ENCODE measurements at regions not wholly inside any gene's neighbourhood (a gene's known extent, or its start where the extent isn't known, plus 50 kb on each side); places are given as distances from the start of the nearest gene placed in this dataset.

DNA sequence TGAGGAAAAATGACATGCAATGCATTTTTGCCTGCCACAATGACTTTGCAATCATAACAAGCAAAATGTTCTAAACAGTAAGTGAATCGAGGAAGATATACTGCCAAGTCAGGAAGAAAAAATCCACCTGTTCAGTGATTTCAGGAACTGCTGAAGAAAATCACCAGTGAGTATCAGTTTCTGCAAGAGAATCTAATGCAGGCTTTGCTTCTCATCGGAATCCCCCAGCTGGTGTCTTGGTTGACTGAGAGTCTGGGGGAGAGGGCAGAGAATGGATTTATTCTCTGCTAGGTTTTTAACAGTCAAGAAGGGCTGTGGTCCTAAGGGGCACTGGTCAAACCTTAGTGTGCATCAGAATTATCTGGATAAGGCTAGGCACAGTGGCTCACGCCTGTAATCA, 363.4 kb downstream of the CDH26 start:
- DNase-seq (ENCODE audit: low spot score): no peak

DNA sequence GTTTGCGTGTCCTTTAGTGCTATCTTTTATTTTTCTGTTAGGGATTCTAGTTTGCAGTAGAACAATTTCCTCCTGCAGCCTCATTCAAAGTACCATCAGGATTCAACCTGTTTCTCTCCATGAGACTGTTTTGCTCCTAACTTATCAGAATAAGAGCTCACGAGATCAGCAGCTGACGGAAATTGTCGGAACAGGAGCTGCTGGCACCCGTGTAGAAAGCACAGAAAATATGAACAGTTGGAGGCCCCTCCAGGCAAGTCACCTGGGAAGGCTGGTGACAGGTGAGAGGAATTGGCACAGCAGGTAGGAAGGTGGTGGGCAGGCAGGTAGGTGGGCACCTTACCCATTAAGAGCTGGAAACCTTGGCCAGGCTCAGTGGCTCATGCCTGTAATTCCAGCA, 368.6 kb downstream of the CDH26 start:
- no peak for DNase-seq (ENCODE audit: low spot score)

DNA sequence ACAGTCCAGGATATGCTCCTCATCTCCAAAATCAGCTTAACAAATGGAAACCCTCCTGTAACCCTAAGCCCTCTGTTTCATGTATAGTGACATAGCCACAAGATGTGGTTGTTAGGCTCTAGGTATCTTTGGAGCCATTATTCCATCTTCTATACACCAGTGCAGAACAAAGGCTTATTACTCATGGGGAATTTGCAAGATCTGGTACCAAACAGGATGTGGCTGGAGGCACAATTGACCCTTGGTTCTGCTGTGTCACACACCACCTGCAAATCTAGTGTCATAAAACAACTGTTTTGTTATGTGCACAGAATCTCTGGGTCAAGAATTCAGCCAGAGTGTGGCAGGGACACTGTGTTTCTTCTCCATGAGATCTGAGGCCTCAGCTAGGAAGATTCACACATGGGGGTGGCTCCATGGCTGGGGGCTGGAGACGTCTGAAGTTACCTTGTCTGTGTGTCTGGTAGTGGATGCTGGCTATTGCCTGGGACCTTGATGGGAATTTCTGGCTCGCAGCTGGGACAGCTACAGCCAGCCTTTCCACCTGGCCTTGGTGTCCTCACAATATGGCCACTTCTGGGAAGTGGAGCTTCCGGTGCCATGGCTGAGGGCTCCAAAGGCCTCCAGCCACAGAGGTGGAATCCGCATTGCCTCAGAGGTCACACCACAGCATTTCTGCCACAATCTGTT, 369.9 kb downstream of the CDH26 start:
- no peak for DNase-seq (ENCODE audit: low spot score)

DNA sequence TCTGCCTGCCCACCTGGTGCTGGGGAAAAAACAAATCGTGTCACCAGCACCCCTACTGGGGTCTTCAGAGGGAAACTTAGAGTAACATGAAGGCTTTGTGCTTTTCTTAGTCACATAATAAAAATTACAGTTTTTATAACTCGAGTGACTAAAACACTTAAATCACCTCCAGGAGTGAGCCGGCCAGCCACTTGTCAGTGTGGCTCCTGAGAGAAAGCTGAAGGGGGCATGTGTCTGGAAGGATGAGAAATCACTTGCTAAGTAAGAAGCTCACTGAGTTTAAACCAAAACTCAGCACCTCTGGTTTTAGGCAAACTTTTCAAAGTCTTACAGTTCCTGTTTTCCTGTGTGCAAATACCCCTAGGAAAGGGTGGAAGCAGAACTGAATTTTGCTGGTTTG, 372.2 kb downstream of the CDH26 start:
- DNase-seq (ENCODE audit: low spot score): no peak

DNA sequence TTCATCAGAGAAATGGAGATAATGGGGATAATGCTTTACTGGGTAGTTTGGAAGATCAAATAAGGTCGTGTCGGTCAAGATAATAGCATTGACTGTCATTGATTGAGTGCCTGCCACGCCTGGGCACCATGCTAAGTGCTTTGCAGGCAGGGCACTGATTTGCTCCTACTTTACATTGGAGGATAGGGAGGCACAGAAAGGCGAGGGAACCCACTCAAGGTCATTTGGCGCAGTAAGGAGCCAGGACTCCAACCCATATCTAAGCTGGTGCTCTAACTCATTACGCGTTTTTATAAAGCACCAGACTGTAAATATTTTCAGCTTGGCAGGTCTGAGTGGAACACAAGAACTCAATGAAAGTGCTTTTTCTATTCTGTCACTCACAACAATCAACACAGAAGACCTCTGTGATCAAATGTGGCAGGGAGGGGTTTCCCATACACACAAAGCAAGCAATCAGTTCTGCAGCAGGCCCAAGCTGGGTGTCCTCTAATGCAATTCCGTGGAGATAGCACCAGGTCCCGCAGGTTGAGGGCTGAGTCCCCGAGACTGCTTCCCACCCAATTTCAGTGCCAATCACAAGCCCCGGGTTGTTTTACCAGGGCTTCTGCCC, 373.6 kb downstream of the CDH26 start:
- DNase-seq (ENCODE audit: low spot score): no peak

DNA sequence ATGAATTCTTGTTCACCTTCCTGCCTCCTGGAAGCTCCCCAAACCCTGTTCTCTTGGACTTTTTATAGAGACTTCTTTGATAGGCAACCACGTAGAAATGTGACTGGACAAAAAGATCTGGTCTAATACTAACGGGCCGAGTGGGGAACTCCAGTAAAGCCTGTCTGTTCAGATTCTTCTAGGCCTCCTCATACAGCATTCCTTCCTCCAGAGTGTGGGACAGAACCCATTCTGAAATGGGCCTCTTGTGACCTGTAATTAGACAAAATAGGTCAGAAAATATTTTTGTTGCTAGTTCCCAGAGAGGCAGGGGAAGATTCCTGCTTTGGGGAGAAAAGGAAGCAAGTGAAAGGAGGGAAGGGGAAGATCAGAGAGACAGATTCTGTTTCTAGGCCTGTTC, 374.3 kb downstream of the CDH26 start:
- DNase-seq (ENCODE audit: low spot score): no peak

DNA sequence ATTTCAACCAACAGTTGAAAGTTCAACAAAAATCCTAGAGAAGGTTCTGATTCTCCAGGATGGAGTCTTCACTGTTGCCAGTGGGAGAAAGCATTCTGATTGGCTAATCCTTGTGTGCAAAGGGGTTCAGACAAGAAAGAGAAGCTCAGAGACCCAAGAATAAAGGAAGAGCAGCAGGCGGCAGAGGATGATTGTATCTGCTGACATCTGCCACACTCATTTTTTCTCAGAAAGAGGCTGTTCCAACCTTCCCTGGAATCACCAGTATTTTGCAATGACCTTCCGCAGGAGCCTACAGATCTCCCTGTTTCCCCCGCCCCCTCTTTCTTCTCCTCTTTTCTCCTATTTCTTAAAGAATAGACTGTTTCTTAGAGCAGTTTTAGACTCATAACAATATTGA, 376.7 kb downstream of the CDH26 start:
- DNase-seq (ENCODE audit: low spot score): no peak

DNA sequence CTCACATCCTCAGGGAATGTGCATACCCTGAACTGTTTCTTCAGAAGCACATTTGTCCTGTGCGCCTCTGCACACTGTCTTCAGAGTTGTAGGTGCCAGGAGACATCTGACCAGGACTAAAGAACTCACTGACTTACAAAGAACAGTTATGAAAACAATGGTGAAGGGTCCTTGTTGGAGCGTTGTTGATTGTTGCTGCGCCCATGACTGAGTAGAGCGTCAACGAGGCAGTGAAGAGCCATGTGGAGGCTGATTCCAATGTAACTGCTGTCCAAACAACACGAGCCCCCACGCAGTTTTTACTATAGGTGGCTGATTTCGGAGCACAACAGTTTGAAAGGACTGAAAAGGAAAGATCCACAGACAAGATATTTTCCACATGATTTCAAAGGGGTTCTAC, 380.3 kb downstream of the CDH26 start:
- DNase-seq (ENCODE audit: low spot score): no peak

DNA sequence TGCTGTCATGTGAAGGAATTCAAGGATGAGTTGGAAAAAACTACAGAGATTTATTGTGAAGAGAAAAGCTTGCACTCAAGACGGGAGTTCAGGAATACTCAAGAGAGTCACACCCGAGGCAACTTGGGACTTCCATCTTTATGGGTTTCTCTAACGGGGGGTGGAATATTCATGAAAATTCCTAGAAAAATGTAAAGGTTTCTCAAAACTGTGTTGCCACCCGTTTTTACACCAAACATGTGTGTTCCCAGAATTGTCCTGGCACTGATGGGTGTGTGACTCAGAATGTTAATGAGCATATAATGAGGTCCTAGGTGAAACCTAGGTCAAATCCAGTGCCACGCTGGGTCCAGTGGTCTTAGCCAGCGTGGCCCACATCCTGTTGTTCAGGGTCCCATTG, 381.5 kb downstream of the CDH26 start:
- no peak for DNase-seq (ENCODE audit: low spot score)

DNA sequence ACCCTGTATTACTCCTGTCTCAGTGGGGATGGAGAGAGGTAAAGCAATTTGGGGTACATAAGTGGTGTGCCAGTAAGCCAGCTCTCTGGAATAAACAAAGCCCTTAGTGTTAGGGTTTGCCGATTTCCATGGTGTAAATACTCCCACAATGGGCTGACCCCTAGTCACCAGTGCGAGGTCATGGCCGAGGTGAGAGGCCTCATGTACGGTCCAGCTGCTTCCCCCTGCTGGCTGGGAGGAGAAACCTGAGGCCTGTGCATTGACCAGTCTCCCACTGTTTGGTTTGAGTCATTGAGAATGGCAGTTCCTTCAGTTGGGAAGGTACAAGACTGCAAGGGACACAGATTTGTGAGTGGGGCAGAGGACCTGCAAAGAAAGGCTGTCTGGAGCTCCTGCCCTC, 382.0 kb downstream of the CDH26 start:
- DNase-seq (ENCODE audit: low spot score): no peak

DNA sequence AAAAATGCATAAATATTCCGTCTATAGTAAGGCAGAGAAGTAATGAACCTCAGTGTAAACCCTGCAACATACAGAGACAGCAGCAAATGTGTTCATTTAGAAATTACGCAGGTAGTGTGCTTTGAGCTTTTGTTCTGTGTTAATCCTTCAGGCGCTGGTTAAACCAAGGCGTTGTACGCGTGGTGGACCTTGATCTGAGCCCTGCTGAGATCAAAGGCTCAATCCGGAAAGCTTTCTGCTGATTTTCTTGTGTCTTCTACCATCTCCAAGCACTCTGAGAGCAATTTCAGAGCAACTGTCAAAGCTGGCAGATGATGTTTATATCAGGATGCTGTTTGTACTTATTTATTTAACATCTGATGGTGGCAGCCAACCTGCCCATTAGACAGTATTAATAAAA, 382.8 kb downstream of the CDH26 start:
- no peak for DNase-seq (ENCODE audit: low spot score)

DNA sequence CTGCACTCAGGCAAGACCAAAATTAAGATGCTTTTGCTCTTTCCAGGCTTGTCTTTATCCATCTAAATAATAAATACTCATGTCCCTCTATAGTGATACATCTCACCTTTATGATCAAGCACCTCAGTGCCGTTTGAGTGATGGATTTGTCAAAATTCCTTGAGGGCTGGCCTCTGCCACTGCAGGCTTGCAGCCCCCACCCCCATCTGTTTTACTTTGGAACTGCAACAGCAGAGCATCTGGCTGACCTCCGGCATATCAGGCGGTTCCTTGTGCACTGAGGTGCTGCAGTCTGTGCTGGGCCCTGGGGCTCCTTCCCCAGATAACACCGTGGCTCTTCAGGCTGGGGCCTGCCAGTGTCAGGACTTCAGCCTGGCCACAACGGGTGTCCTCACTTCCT, 386.9 kb downstream of the CDH26 start:
- DNase-seq (ENCODE audit: low spot score): no peak

DNA sequence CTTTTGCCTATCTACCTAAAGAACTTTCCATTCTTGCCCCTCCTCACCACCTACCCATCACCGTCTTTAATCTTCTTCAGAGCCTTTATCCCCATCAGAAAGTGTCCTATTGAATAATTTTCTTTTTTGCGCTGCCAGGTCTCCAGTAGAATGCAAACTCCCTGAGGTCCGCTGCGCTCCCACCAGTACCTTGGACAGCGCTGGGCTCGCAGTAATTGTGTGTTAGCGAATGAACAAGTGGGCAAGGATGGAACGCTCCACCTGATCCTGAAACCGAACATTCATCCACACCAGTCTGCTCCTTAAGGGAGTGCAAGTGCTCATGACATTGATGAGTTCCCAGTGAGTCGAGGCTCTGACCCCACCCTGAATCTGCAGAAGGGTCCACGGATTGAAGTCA, 391.2 kb downstream of the CDH26 start:
- DNase-seq (ENCODE audit: low spot score): no peak

DNA sequence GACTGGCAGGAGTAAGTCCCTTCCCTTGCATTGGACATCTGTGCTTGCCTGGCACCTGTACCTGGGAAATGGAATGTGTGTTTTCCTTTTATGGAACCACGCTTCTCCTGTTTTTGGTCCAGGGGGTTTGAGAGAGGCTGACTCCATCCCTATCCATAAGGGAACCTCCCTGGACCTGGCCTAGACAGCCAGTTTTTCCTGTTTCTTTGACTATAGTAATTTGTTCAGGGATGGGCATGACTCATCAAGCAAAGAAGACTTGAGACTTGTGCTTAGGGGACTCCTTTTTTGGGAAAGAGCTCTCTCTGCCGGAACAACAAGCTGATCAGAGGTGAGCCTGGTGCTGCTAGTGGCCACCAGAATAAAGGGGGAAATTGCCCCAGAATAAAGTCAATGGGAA, 393.8 kb downstream of the CDH26 start:
- DNase-seq (ENCODE audit: low spot score): no peak

DNA sequence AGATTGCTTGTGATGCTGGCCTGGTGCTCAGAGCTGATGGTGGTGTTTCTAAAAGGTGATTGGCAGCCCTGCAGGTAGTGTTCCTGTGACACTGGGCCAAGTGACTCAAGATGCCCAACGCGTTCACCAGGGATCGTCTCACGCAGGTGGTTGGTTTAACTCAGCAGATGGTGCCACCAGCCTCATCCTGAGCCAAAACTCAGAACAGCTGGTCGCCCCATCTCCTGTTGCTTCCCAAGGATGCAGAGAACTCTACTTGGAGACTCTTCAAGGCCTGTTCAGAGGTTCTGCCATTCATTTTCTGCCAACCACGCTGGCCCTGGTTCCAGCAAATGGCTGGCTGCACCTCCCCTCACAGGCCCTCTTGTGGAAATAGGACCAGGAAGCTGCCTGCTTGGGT, 394.4 kb downstream of the CDH26 start:
- no peak for DNase-seq (ENCODE audit: low spot score)

DNA sequence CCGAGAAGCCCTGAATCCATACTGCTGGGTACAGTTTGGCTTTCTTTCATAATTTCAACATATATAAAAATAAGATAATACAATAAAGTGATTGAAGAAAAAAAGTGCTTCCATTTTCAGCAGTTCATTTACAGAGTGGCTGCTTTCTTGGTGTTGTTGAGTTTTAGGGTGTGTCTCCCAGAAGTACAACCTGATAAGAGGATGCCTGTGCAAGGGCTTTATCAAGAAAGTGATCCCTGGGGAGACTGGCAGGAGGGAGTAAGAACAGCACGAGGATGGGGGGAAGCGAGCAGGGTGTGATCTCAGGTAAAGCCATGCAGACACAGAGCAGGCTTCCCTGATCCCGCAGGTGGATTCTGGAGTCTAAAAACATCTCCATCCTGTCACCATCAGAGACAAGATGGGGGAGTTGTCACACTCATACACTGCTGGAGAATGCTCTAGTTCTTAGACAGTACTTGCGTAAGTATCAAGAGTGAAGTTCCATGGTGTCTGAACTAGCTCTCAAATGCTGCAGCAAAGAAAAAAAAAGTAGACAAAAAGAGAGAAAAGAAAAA, 395.9 kb downstream of the CDH26 start:
- no peak for DNase-seq (ENCODE audit: low spot score)

DNA sequence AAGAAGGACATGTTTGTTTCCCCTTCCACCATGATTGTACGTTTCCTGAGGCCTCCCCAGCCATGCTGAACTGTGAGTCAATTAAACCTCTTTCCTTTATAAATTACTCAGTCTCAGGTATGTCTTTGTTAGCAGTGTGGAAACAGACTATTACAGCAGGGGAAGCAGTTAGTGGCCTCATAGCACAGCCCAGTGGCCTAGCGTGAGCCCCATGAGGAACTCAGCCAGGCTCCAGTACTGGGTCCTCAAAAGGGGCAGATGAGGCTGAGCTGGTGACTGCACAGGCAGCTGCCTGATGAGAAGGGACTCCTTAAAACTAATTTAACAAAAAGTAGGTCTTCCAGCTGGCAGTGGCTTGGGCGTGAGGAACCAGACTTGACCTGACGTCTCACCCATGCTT, 399.9 kb downstream of the CDH26 start:
- no peak for DNase-seq (ENCODE audit: low spot score)

DNA sequence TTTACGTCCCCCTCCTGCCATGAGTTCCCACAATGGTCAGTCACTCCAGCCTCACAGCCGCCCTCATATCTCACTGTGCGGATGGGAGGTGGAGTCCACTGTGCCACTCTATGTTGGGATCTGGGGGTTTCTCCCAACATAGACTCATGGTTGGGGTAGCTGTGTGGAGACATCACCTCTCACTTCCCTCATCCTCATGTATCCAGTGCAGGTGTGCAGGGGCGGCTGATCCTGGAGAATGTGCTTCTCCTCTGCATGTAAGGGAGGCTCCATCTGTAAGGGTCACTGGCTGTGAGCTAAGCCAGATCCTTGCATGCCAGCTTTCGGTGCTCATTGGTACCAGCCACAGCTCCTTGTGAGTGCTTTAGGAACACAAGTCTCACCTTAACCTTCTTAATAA, 400.8 kb downstream of the CDH26 start:
- DNase-seq (ENCODE audit: low spot score): no peak

DNA sequence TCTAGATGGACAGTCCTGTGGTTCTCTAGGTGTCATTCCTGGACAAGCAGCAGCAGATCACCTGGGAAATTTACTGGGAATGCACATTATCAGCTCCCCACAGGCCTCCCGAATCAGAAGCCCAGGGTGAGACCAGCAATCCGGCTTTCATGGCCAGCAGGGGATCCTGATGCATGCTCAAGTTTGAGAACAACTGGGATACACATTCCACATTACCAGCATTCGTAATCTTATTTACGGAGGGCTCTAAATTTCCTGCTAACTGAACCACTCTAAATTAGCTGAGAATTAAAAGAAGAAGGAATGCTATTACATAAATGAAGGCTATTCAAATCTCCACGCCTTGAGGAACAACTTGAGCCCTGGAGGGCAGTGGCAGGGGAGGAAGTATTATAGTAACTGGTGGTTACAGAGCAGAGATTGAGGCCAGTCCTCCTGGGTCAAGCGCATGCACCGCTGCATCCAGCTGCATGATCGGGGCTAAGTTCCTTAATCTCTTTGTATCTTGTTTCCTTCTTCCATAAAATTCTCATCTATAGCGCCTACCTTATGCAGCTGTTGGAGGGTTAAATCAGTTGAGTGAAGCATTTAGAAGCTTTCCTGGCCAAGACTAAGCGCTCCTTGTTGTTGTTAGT, 403.7 kb downstream of the CDH26 start:
- no peak for DNase-seq (ENCODE audit: low spot score)

DNA sequence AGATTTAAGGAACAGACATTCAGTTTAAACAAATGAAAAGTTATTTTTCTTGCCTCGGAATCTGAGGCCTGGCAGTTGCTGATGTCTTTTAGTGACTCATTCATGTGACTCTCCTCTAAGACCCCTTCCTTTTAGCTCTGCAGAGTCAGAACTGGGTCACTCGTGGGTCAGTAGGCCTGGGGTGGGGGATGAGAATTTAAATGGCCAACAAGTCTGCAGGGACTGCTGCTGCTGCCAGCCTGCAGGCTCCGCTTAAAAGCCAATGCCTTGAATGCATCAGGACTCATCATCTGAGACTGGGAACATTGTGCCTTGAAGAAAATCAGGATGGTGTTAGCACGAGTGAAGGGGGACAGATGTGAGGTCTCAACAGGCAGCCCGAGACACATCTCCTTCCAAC, 404.3 kb downstream of the CDH26 start:
- DNase-seq (ENCODE audit: low spot score): no peak

DNA sequence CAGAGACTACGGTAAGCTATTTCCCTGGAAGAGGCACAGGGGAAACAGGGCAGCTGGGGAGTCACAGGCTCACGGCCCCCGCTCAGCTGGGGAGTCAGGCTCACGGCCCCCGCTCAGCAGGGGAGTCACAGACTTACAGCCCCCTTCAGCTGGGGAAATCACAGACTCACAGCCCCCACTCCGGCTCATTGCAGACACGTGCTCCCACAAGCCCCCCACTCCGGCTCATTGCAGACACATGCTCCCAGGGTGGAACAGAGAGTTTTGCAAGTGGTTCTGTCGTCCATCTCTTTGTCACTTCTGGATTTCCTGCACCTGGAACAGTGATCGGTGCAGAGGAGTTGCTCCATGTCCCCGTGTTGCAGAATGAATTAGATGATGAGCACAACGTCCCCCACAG, 405.5 kb downstream of the CDH26 start:
- DNase-seq (ENCODE audit: low spot score): no peak

DNA sequence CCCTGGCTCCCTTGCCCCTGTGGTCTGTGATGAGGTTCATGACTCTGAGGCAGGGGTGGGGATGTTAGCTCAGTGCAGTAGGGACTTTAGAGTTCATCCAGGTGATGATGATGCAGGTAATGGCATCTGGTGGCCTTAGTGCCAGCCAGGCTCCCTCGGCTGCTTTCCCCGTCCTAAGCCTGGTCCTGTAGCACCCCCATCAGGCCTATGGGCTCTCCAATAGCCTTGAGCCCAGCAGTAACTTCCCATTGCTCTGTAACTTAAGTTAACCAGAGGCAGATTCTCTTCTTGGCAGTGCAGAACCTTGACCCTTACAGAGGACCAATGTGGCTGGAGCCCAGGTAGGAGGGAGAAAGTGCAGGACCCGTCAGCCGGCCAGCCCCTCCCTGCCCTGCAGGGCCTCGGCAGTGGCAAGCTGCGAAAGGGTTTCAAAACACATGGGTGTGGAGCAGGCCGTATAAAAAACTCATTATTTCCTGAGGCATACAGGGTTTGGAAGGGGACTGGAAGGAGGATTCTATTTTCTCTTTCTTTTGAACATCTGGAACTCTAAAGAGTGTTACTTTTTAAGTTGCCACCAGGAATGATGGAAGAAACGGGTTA, 406.9 kb downstream of the CDH26 start:
- DNase-seq (ENCODE audit: low spot score): no peak

DNA sequence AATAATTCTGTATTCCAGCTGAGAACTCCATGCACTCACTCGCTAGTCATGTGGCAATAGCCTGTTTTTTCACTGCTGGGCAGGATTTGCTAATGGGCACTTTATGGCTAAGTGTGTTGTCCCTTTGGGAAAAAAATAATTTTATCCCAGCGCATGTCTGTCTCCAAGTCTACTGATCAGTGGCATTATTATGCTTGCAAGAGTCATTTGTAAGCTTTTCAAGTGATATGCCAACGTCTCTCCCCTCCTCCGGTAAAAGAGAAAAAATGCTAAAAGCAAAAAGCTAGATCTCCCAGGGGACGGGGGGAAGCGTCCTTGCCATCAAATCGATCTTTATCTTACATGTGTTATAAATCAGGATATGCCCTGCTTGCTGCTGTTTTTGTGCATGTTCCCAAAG, 407.7 kb downstream of the CDH26 start:
- DNase-seq (ENCODE audit: low spot score): no peak
